CD4-positive, alpha-beta T cell treated with Interferon gamma for 1 hour (primary cell): ENCODE measurements at regions not wholly inside any gene's neighbourhood (a gene's known extent, or its start where the extent isn't known, plus 50 kb on each side); places are given as distances from the start of the nearest gene placed in this dataset.
"Not testable (repeated sequence)": the region's sequence is repeated elsewhere in the genome, so short reads cannot be mapped to it uniquely, and the experiment has no call there.

Experiments
- DNase-seq: peaks from one replicate; pipeline ENCODE4 v3.0.0-alpha.2; 2020

GRCh38 chr6:133758815-133759335, 130.0 kb upstream of the TCF21 start:
- no peak for DNase-seq

GRCh38 chr6:133759524-133759923, 129.4 kb upstream of the TCF21 start:
- no peak for DNase-seq

- no peak for DNase-seq
Measured at GRCh38 chr6:133761706-133762105, 127.2 kb upstream of the TCF21 start.

- DNase-seq: no peak
Measured at GRCh38 chr6:133764008-133764753, 124.7 kb upstream of the TCF21 start.

GRCh38 chr6:133764754-133765208, 124.1 kb upstream of the TCF21 start:
- no peak for DNase-seq

GRCh38 chr6:133767357-133767970, 121.4 kb upstream of the TCF21 start:
- no peak for DNase-seq

- no peak for DNase-seq
Measured at GRCh38 chr6:133768656-133769295, 120.1 kb upstream of the TCF21 start.

- no peak for DNase-seq
Measured at GRCh38 chr6:133769463-133769862, 119.5 kb upstream of the TCF21 start.

GRCh38 chr6:133772567-133772966, 116.3 kb upstream of the TCF21 start:
- no peak for DNase-seq

GRCh38 chr6:133773776-133774175, 115.1 kb upstream of the TCF21 start:
- DNase-seq: no peak

- no peak for DNase-seq
Measured at GRCh38 chr6:133774356-133774755, 114.6 kb upstream of the TCF21 start.

- no peak for DNase-seq
Measured at GRCh38 chr6:133778414-133779130, 110.3 kb upstream of the TCF21 start.

GRCh38 chr6:133779916-133780695, 108.8 kb upstream of the TCF21 start:
- DNase-seq: no peak

GRCh38 chr6:133786016-133786415, 102.9 kb upstream of the TCF21 start:
- no peak for DNase-seq

GRCh38 chr6:133787122-133787521, 101.8 kb upstream of the TCF21 start:
- DNase-seq: no peak

- no peak for DNase-seq
Measured at GRCh38 chr6:133787859-133788505, 100.9 kb upstream of the TCF21 start.

- no peak for DNase-seq
Measured at GRCh38 chr6:133788556-133788955, 100.4 kb upstream of the TCF21 start.

GRCh38 chr6:133789449-133789848, 99.5 kb upstream of the TCF21 start:
- DNase-seq: not testable (repeated sequence)

- DNase-seq: not testable (repeated sequence)
Measured at GRCh38 chr6:133790756-133791155, 98.2 kb upstream of the TCF21 start.

GRCh38 chr6:133795051-133795450, 93.9 kb upstream of the TCF21 start:
- DNase-seq: not testable (repeated sequence)

- no peak for DNase-seq
Measured at GRCh38 chr6:133796235-133796634, 92.7 kb upstream of the TCF21 start.

GRCh38 chr6:133799043-133799442, 89.9 kb upstream of the TCF21 start:
- no peak for DNase-seq
